DOHH2 (cell line): ENCODE measurements at regions not wholly inside any gene's neighbourhood (a gene's known extent, or its start where the extent isn't known, plus 50 kb on each side); places are given as distances from the start of the nearest gene placed in this dataset.

Experiments
- H3F3A ChIP-seq: fragments of 200-600 bp; sonication (generic), shearing (Covaris generic); 2 replicates; pipeline ENCODE4 v1.6.0; 2016; ENCODE audit warnings: antibody characterized with exemption, mild to moderate bottlenecking; ENCODE audit not compliant: control insufficient read depth, insufficient read depth
- H3K27ac ChIP-seq: fragments of 200-600 bp; sonication (generic); 2 replicates; pipeline ENCODE4 v1.5.1; 2014; ENCODE audit warnings: low read depth, mild to moderate bottlenecking, low read length, moderate library complexity
- H3K27me3 ChIP-seq: fragments of 200-600 bp; sonication (generic); 2 replicates; pipeline ENCODE4 v1.6.1; 2014; ENCODE audit warnings: mild to moderate bottlenecking, low read length, mixed read lengths; ENCODE audit not compliant: control insufficient read depth
- H3K36me3 ChIP-seq: fragments of 200-600 bp; sonication (generic); 2 replicates; pipeline ENCODE4 v1.6.1; 2014; ENCODE audit warnings: mild to moderate bottlenecking, low read length, moderate library complexity, mixed read lengths; ENCODE audit not compliant: control insufficient read depth
- H3K4me1 ChIP-seq: fragments of 200-600 bp; sonication (generic); 2 replicates; pipeline ENCODE4 v1.6.1; 2014; ENCODE audit warnings: mild to moderate bottlenecking, low read length, mixed read lengths; ENCODE audit not compliant: control insufficient read depth
- H3K4me2 ChIP-seq: fragments of 200-600 bp; sonication (generic); 2 replicates; pipeline ENCODE4 v1.6.0; 2014; ENCODE audit warnings: mild to moderate bottlenecking, low read length, moderate library complexity
- H3K4me3 ChIP-seq: fragments of 200-600 bp; sonication (generic); 2 replicates; pipeline ENCODE4 v1.5.1; 2014; ENCODE audit warnings: mild to moderate bottlenecking, low read length, mixed read lengths
- H3K79me2 ChIP-seq: fragments of 200-600 bp; sonication (generic); 2 replicates; pipeline ENCODE4 v1.6.1; 2014; ENCODE audit warnings: mild to moderate bottlenecking, low read length, mixed read lengths; ENCODE audit not compliant: control insufficient read depth
- H3K9me2 ChIP-seq: fragments of 200-600 bp; sonication (generic); replicated peaks from 2 replicates; pipeline ENCODE4 v1.6.1; 2014; ENCODE audit warnings: mild to moderate bottlenecking, low read length, mixed read lengths; ENCODE audit not compliant: control insufficient read depth
- H3K9me3 ChIP-seq: fragments of 200-600 bp; sonication (generic); 2 replicates; pipeline ENCODE4 v1.6.1; 2014; ENCODE audit warnings: antibody characterized with exemption, low read length, mixed read lengths; ENCODE audit not compliant: control insufficient read depth, insufficient read depth
- H4K20me1 ChIP-seq: fragments of 200-600 bp; sonication (generic); 2 replicates; pipeline ENCODE4 v1.6.0; 2014; ENCODE audit warnings: low read depth, mild to moderate bottlenecking, antibody characterized with exemption, low read length, moderate library complexity; ENCODE audit not compliant: control insufficient read depth, insufficient read depth
- EZH2phosphoT487 ChIP-seq: fragments of 200-600 bp; sonication (generic); IDR thresholded peaks from 2 replicates; pipeline ENCODE4 v1.6.1; 2017; ENCODE audit warnings: borderline replicate concordance, mild to moderate bottlenecking, antibody characterized with exemption, low read length, moderate library complexity, mixed read lengths
- TF ChIP-seq, protein P1 (sequence below): fragments of 200-600 bp; sonication (generic); IDR thresholded peaks from one replicate; pipeline ENCODE4 v1.5.1; 2014; ENCODE audit warnings: antibody characterized with exemption, mild to moderate bottlenecking, low read depth, low read length; ENCODE audit not compliant: poor library complexity, severe bottlenecking

DNA sequence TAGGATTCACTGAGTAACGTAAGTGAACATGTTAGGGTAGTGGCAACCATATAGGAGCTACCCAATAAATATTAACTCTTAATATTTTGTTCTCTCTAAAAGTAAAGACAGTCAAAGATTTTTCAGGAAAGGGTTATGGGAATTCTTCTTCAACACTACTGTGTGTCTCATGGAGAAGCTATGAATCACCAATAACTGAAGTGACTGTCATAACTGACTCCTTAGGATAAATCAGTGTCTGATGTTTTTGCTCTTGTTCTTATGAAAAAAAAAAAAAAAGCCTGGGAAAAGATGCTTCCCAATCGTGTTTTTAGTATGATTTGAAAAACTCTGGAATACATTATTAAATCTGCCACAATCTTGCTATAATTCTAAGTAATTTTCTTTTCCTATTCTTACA lies 111.2 kb upstream of the CEP126 start:
- no peaks in the 10 kb centered on the region for H3K36me3 ChIP-seq
- no peak overlapping the region for H3K4me3 ChIP-seq
- no peaks in the 10 kb centered on the region for H3K4me1 ChIP-seq
- no peak for TF ChIP-seq EZH2phosphoT487
- TF ChIP-seq, protein P1, sequence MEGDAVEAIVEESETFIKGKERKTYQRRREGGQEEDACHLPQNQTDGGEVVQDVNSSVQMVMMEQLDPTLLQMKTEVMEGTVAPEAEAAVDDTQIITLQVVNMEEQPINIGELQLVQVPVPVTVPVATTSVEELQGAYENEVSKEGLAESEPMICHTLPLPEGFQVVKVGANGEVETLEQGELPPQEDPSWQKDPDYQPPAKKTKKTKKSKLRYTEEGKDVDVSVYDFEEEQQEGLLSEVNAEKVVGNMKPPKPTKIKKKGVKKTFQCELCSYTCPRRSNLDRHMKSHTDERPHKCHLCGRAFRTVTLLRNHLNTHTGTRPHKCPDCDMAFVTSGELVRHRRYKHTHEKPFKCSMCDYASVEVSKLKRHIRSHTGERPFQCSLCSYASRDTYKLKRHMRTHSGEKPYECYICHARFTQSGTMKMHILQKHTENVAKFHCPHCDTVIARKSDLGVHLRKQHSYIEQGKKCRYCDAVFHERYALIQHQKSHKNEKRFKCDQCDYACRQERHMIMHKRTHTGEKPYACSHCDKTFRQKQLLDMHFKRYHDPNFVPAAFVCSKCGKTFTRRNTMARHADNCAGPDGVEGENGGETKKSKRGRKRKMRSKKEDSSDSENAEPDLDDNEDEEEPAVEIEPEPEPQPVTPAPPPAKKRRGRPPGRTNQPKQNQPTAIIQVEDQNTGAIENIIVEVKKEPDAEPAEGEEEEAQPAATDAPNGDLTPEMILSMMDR = no peak
- H3K27ac ChIP-seq = no peak overlapping the region
- H3K4me2 ChIP-seq = no peak overlapping the region
- H3K79me2 ChIP-seq = no peaks in the 10 kb centered on the region
- no peaks in the 10 kb centered on the region for H3K27me3 ChIP-seq
- no peaks in the 10 kb centered on the region for H3K9me2 ChIP-seq
- no peaks in the 10 kb centered on the region for H3K9me3 ChIP-seq
- no peaks in the 10 kb centered on the region for H3F3A ChIP-seq
- H4K20me1 ChIP-seq = no peaks in the 10 kb centered on the region

DNA sequence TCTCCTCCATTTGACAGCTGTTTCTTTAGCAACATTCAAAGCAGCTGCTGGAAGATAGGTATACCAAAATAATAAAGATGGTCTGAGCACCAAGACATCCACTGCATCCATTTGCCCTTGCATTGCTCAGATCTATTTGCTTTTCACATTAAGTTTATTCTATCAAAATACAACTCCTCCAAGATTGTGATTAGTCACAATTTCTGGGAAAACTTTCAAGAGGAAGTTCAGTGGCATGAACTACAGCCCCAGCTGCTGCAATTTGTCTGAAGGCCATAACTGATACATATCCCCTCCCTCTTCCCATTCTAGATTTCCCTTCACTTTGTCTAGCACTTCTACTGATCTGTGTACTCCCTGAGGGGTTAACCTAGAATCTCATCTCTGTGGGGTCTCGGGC lies 117.5 kb upstream of the CEP126 start:
- no peaks in the 10 kb centered on the region for H3K36me3 ChIP-seq
- H3K9me3 ChIP-seq = no peaks in the 10 kb centered on the region
- no peaks in the 10 kb centered on the region for H3F3A ChIP-seq
- no peak overlapping the region for H3K27ac ChIP-seq
- H3K79me2 ChIP-seq = no peaks in the 10 kb centered on the region
- H4K20me1 ChIP-seq = no peaks in the 10 kb centered on the region
- TF ChIP-seq, protein P1 = no peak
- no peak for TF ChIP-seq EZH2phosphoT487
- H3K4me3 ChIP-seq = no peak overlapping the region
- no peaks in the 10 kb centered on the region for H3K4me1 ChIP-seq
- no peak overlapping the region for H3K4me2 ChIP-seq
- no peaks in the 10 kb centered on the region for H3K9me2 ChIP-seq
- H3K27me3 ChIP-seq = no peaks in the 10 kb centered on the region

- H3K36me3 ChIP-seq = no peaks in the 10 kb centered on the region
- no peaks in the 10 kb centered on the region for H3F3A ChIP-seq
- H3K4me3 ChIP-seq = no peak overlapping the region
- H4K20me1 ChIP-seq = no peaks in the 10 kb centered on the region
- H3K9me2 ChIP-seq = no peaks in the 10 kb centered on the region
- no peaks in the 10 kb centered on the region for H3K9me3 ChIP-seq
- H3K79me2 ChIP-seq = no peaks in the 10 kb centered on the region
- H3K4me2 ChIP-seq = no peak overlapping the region
- no peak overlapping the region for H3K27ac ChIP-seq
- H3K4me1 ChIP-seq = no peaks in the 10 kb centered on the region
- no peaks in the 10 kb centered on the region for H3K27me3 ChIP-seq
- TF ChIP-seq, protein P1 = no peak
- TF ChIP-seq EZH2phosphoT487 = no peak
These were observed 122.0 kb upstream of the CEP126 start for GRCh38 chr11:101792814-101793213.

DNA sequence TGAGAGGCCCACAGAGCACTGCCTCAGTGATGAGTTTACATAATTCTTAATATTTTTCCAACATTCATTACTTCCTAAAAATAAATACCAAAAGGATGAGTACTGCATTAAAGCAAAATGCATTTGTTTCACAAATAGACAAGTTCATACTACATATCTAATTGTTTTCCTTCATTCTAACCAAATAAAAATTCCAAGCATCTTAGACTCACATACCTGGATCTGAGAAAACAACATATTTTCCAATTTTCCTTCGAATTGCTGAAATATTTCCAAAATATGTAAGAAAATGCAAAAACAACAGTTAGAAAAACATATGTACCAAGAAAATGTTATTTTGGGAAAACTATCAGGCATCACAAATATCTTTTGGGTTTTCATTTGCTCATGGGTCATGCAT lies 127.9 kb upstream of the CEP126 start:
- no peaks in the 10 kb centered on the region for H3F3A ChIP-seq
- no peak for TF ChIP-seq EZH2phosphoT487
- TF ChIP-seq, protein P1 = no peak
- no peaks in the 10 kb centered on the region for H4K20me1 ChIP-seq
- H3K36me3 ChIP-seq = no peaks in the 10 kb centered on the region
- H3K4me1 ChIP-seq = no peaks in the 10 kb centered on the region
- H3K4me3 ChIP-seq = no peak overlapping the region
- H3K4me2 ChIP-seq = no peak overlapping the region
- H3K9me2 ChIP-seq = no peaks in the 10 kb centered on the region
- H3K79me2 ChIP-seq = no peaks in the 10 kb centered on the region
- no peaks in the 10 kb centered on the region for H3K27me3 ChIP-seq
- no peak overlapping the region for H3K27ac ChIP-seq
- H3K9me3 ChIP-seq = no peaks in the 10 kb centered on the region
